ENCODE measurements at regions not wholly inside any gene's neighbourhood (a gene's known extent, or its start where the extent isn't known, plus 50 kb on each side); places are given as distances from the start of the nearest gene placed in this dataset.

- no peak overlapping the region for H3K27ac Mint-ChIP-seq
- peaks cover 25% of the 10 kb centered on the region for H3K27me3 Mint-ChIP-seq
- peaks cover 1% of the 10 kb centered on the region for H3K36me3 Mint-ChIP-seq (ENCODE audit: low read depth)
- no peak for TF ChIP-seq CTCF (IDR thresholded peaks at IDR 0.05)
- peaks cover 13% of the 10 kb centered on the region for H3K9me3 Mint-ChIP-seq
- ATAC-seq (ENCODE audit: low read depth) (no peak), DNase-seq (no peak)
- POLR2A ChIA-PET: no interaction called here
- CTCF ChIA-PET: no interaction called here
- H3K4me1 Mint-ChIP-seq: no peaks in the 10 kb centered on the region
- no peak overlapping the region for H3K4me3 Mint-ChIP-seq
- intact Hi-C loops (cut with micrococcal nuclease): no loop called here
Measured at GRCh38 chr16:17602678-17603077, 131.9 kb upstream of the XYLT1 start.

- ChIA-PET CTCF (interaction anchor here (0.9 kb wide), 1 partner anchor 20 kb away, joined by 3 read pairs; no protein-coding TSS in a partner anchor), POLR2A (no interaction called here)
- DNase-seq (no peak), ATAC-seq (ENCODE audit: low read depth) (no peak)
- H3K9me3 Mint-ChIP-seq: peaks cover 13% of the 10 kb centered on the region
- H3K27ac Mint-ChIP-seq: no peak overlapping the region
- no peak overlapping the region for H3K4me3 Mint-ChIP-seq
- H3K36me3 Mint-ChIP-seq (ENCODE audit: low read depth): peaks cover 1% of the 10 kb centered on the region
- H3K27me3 Mint-ChIP-seq: peaks cover 10% of the 10 kb centered on the region
- intact Hi-C loops (cut with micrococcal nuclease): no loop called here
- H3K4me1 Mint-ChIP-seq: no peaks in the 10 kb centered on the region
- no peak for TF ChIP-seq CTCF (IDR thresholded peaks at IDR 0.05)
Measured at GRCh38 chr16:17598968-17599367, 128.2 kb upstream of the XYLT1 start.

- ChIA-PET POLR2A (no interaction called here), CTCF (interaction anchor here (1.1 kb wide), 1 partner anchor 731 kb away, joined by 3 read pairs; no protein-coding TSS in a partner anchor)
- H3K4me1 Mint-ChIP-seq: no peaks in the 10 kb centered on the region
- DNase-seq (no peak), ATAC-seq (ENCODE audit: low read depth) (no peak)
- H3K9me3 Mint-ChIP-seq: peaks cover 2% of the 10 kb centered on the region
- peaks cover 4% of the 10 kb centered on the region for H3K27me3 Mint-ChIP-seq
- no peak for TF ChIP-seq CTCF (IDR thresholded peaks at IDR 0.05)
- H3K27ac Mint-ChIP-seq: no peak overlapping the region
- intact Hi-C loops (cut with micrococcal nuclease): no loop called here
- H3K4me3 Mint-ChIP-seq: no peak overlapping the region
- no peaks in the 10 kb centered on the region for H3K36me3 Mint-ChIP-seq (ENCODE audit: low read depth)
Measured at GRCh38 chr16:17591655-17592405, 121.1 kb upstream of the XYLT1 start.

GRCh38 chr16:17590711-17591654 lies 120.2 kb upstream of the XYLT1 start:
- no peaks in the 10 kb centered on the region for H3K4me1 Mint-ChIP-seq
- POLR2A ChIA-PET: no interaction called here
- no peaks in the 10 kb centered on the region for H3K36me3 Mint-ChIP-seq (ENCODE audit: low read depth)
- CTCF ChIA-PET: no interaction called here
- no peak for DNase-seq
- no peak overlapping the region for H3K27ac Mint-ChIP-seq
- no peak overlapping the region for H3K4me3 Mint-ChIP-seq
- intact Hi-C loops (cut with micrococcal nuclease): no loop called here
- no peak for ATAC-seq (ENCODE audit: low read depth)
- H3K9me3 Mint-ChIP-seq: peaks cover 2% of the 10 kb centered on the region
- no peak for TF ChIP-seq CTCF (IDR thresholded peaks at IDR 0.05)
- peaks cover 4% of the 10 kb centered on the region for H3K27me3 Mint-ChIP-seq

- TF ChIP-seq CTCF (IDR thresholded peaks at IDR 0.05): no peak
- H3K27ac Mint-ChIP-seq: no peak overlapping the region
- H3K27me3 Mint-ChIP-seq: peaks cover 4% of the 10 kb centered on the region
- H3K9me3 Mint-ChIP-seq: peaks cover 12% of the 10 kb centered on the region
- CTCF ChIA-PET: interaction anchor here (1.3 kb wide), 1 partner anchor 11 kb away, joined by 3 read pairs; no protein-coding TSS in a partner anchor
- DNase-seq: no peak
- H3K4me3 Mint-ChIP-seq: no peak overlapping the region
- intact Hi-C loops (cut with micrococcal nuclease): no loop called here
- no peak for ATAC-seq (ENCODE audit: low read depth)
- POLR2A ChIA-PET: no interaction called here
- no peaks in the 10 kb centered on the region for H3K4me1 Mint-ChIP-seq
- peaks cover 2% of the 10 kb centered on the region for H3K36me3 Mint-ChIP-seq (ENCODE audit: low read depth)
Measured at GRCh38 chr16:17589898-17590297, 119.1 kb upstream of the XYLT1 start.
